ENCODE measurements at regions not wholly inside any gene's neighbourhood (a gene's known extent, or its start where the extent isn't known, plus 50 kb on each side); places are given as distances from the start of the nearest gene placed in this dataset.

GRCh38 chr3:67863869-67864268, 209.5 kb upstream of the SUCLG2 start:
- TF ChIP-seq EZH2 (IDR thresholded peaks at IDR 0.05) (no peak), POLR2AphosphoS5 (IDR thresholded peaks at IDR 0.05; ENCODE audit: borderline replicate concordance, low read depth, low read length) (no peak), FOXP2 (optimal IDR thresholded peaks at IDR 0.05; ENCODE audit: control extremely low read depth, extremely low read length, insufficient read depth) (no peak)
